ENCODE measurements at regions not wholly inside any gene's neighbourhood (a gene's known extent, or its start where the extent isn't known, plus 50 kb on each side); places are given as distances from the start of the nearest gene placed in this dataset.

DNA sequence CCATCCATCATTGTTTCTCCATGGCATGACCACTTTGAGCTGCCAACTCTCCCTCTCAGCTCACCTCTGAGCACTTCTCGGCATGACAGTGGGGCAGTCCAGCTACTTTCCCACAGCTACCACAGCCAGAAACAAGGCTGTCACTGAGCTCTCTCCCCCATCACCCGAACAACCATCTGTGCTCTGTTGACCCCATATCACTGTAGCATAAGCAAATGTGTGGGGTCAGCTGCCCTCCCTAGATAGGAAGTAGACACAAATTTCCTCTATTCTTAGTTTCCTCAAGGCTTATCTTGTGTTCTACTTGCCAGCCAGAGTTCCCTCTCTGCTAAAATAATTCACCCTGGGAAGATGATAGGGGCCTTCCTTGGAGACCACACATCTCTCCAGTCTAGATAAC is 82.6 kb upstream of the FUT8 start:
- no peak for DNase-seq

- no peak for DNase-seq
These were observed 82.1 kb upstream of the FUT8 start for GRCh38 chr14:65330416-65330815.

- DNase-seq = no peak
These were observed 80.9 kb upstream of the FUT8 start for GRCh38 chr14:65331652-65332051.

GRCh38 chr14:65332141-65332871 is 80.2 kb upstream of the FUT8 start:
- DNase-seq = no peak

DNA sequence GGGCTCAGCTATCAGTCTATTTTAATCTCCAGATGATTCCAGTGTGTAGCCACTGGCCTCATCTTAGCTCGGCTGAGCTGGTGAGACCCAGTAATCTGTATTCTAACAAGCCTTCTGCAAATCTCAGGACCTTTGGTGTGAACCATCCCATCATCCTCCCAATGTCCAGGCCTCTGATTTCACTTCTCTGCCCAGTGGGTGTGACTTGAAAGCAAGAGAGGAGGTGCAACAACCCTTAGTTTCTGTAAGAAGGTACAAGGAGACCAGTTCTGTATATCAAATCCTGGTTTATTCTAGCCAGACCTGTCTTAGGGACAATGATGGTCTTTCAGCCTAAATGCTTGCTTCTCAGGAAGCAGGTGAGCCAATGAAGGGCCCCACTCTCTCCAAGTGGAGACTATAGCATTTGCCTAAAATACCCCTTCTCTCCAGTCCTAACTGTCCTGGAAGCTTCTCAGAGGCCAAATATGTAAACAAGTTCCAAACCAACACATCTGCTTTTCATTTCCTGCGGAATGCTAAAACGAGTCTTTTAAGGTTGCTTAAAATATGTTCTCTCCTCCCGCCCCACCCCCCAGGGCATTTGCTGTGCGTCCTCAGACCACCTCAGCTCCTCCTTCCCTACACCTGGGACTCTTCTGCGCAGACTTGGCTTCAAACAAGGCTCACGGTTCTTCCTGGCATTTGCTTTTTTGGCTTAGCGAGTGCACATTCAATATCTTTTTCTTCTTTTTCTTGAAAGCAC is 78.4 kb upstream of the FUT8 start:
- DNase-seq = no peak

DNA sequence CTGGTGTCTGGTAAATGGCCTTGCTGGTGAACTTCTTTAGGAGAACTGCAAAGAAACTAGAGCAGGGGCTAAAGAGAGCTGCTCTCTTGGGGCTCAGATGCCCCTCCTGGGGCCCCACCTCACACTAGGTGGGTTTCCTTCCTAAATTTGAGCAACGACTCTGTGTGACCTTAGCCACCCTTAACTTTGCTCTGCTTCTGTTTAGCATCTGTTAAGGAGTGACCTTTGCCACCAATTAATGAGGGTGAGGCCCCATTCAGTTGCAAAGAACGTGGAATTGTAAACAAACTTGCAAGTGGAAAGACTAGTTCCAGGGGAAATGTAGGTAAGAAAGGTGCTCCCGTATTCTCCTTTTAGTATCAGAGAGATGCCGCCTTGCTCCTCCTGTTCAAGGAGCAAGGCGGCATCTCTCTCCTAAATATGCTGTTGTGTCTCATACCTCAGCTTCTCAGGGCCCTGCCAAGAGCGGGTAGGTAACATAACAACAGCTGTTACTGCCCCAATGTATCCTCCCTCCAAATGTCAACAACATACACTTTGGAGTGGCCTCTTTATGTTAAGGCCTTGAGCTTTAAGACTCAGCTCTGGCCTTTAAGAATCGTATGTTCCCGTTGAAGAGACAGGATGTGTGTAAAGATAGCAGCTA is 77.6 kb upstream of the FUT8 start:
- DNase-seq = no peak

GRCh38 chr14:65335411-65335947 is 77.1 kb upstream of the FUT8 start:
- no peak for DNase-seq

DNA sequence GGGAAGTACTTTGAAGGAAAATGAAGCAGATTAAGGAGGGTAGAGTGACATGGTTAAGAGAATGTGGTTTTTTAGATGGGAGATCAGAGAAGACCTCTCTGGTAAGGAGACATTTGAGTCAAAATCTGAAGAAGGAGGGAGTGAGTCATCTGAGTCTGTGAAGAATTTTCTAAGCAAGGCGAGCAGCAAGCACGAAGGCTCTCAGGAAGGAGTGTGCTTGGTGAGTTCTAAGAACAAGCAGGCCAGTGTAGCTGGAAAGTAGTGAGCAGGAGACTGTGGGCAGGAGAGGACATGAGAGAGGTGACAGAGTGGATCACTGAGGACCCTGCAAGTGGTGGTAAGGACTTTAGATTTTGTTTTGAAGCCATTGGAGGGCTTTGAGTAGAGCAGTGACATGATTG is 76.3 kb upstream of the FUT8 start:
- DNase-seq = no peak

GRCh38 chr14:65339866-65340265 is 72.7 kb upstream of the FUT8 start:
- DNase-seq = no peak

- no peak for DNase-seq
These were observed 68.5 kb upstream of the FUT8 start for GRCh38 chr14:65344011-65344410.

- no peak for DNase-seq
These were observed 67.3 kb upstream of the FUT8 start for GRCh38 chr14:65345266-65345665.

DNA sequence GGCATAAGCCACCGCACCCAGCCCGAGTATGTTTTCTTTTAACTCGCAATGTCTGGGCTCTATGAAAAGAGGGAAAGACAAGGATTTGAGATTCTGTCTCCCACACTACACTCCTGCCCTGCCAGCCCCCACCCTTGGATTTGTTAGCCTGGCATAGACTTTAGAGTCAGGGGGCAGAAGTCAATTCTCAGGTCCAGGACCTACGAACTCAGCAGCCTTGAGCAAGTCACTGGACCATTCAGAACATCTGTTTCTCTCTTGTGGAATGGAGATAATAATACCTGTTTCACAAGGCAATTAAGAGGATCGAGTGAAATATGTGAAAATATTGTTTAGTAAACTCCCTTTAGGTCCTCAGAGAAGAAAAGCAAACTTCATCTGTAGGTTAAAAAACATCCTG is 66.1 kb upstream of the FUT8 start:
- DNase-seq = no peak

GRCh38 chr14:65346895-65347294 is 65.6 kb upstream of the FUT8 start:
- DNase-seq = no peak

DNA sequence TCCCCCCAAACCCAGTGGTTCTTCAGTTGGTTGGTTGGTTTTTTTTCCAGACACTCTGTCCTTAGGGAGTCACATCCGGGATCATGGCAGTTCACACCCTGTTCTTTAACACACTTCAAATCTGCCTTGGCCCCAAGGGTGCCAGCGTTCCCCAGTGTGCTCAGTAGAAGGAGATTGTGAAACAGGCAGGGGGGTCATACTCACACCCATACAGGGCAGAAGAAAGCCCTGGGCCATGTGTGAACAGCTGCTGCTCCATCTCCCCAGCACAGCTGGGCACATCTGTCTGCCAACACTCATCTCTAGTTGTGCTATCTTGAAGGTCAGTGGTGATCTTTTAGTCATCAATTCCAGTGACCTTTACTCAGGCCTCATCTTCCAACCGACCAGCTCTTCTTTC is 64.4 kb upstream of the FUT8 start:
- DNase-seq = no peak

GRCh38 chr14:65349100-65349499 is 63.4 kb upstream of the FUT8 start:
- DNase-seq = no peak

DNA sequence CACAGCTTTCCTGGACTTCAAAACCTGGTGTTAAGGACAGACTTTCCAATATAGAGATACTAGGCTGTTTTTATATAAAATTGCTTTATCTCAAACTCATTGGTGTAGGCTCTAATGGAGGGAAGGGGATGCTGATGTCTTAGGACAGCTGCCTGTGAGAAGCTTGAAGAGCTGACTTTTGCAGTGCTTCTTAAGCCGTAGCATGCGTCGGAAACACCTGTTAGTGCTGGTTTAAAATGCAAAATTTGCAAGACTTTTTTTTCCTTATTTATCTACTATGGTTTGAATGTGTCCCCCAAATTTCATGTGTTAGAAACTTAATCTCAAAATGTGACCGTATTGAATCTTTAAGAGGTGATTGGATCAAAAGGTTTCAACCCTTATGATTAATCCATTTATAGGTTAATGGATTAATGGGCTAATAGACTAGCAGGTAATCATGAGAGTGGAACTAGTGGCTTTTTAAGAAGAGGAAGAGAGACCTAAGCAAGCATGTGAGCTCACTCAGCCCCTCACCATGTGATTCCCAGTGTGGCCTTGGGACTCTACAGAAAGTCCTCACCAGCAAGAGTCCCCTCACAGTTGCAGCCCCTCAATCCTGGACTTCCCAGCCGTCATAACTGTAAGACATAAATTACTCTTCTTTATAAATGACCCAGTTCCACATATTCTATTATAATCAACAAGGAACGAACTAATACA is 60.9 kb upstream of the FUT8 start:
- peak in 1 of 2 donors; percentile 11 for DNase-seq

DNA sequence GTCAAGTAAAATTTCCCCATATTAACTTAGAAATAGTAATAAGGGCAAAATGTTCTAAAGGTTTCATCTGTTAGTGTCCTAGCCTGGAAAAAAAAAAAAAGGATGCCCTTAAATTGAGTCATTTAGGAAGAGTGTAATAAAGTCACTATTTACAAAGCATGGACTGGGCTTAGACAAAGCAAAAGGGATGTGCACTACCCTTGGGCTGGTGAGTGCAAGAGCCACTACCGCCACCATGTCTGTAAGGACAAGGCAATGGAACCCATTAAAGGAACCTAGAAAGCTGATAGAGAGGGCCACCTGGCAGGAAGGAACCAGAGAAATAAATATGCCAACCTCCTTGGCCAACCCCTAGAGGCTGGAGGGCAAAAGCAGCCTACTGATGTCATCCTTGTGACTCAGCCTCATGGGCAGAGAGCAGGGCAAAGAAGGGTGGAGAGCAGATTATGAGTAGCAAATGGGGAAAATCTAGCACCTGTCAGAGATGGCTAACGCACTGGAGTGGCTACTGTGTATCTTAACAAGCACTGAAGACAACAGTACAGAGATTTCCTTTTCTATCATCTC is 59.5 kb upstream of the FUT8 start:
- DNase-seq = peak in 1 of 2 donors; percentile 13

GRCh38 chr14:65354131-65354530 is 58.4 kb upstream of the FUT8 start:
- DNase-seq = no peak

GRCh38 chr14:65354715-65355114 is 57.8 kb upstream of the FUT8 start:
- DNase-seq = no peak

GRCh38 chr14:65356327-65356836 is 56.1 kb upstream of the FUT8 start:
- DNase-seq = peak in 1 of 2 donors; percentile 21

GRCh38 chr14:65357113-65357512 is 55.4 kb upstream of the FUT8 start:
- no peak for DNase-seq

DNA sequence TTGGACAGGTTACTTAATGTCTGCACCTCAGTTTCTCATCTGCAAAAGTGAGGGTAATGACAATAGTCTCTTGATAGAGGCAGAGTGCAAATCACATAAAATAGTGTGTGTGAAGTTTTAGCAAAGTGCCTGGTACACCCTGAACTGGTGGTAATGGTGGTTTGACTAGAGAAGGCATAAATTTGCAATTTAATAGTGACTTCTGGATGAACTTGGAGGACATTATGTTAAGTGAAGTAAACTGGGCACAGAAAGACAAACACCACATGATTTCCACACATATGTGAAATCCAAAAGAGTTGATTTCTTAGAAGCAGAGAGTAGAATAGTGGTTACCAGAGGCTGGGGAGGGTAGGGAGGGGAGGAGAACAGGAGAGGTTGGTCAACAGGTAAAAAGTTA is 54.8 kb upstream of the FUT8 start:
- DNase-seq = no peak

GRCh38 chr14:65359503-65359902 is 53.0 kb upstream of the FUT8 start:
- no peak for DNase-seq

Measured in CD4-positive, alpha-beta T cell treated with Interleukin-1 beta for 1 hour (primary cell).